ENCODE measurements at regions not wholly inside any gene's neighbourhood (a gene's known extent, or its start where the extent isn't known, plus 50 kb on each side); places are given as distances from the start of the nearest gene placed in this dataset.

GRCh38 chr18:26783170-26783569, 82.3 kb downstream of the AQP4 start:
- TF ChIP-seq ZNF565 (CRISPR knock-in tag; conservative IDR thresholded peaks at IDR 0.05; ENCODE audit: low read depth) = no peak
- TF ChIP-seq TOX (CRISPR knock-in tag; IDR thresholded peaks at IDR 0.05; ENCODE audit: borderline replicate concordance) = no peak
- TF ChIP-seq ESRRG (CRISPR knock-in tag; IDR thresholded peaks at IDR 0.05) = no peak
- no peak for TF ChIP-seq PATZ1 (CRISPR knock-in tag; IDR thresholded peaks at IDR 0.05; ENCODE audit: borderline replicate concordance)
- no peak for TF ChIP-seq ARNTL (CRISPR knock-in tag; IDR thresholded peaks at IDR 0.05; ENCODE audit: borderline replicate concordance, low read depth)
- no peak for TF ChIP-seq POU6F1 (CRISPR knock-in tag; IDR thresholded peaks at IDR 0.05; ENCODE audit: borderline replicate concordance, low read depth)
- TF ChIP-seq, protein P1, sequence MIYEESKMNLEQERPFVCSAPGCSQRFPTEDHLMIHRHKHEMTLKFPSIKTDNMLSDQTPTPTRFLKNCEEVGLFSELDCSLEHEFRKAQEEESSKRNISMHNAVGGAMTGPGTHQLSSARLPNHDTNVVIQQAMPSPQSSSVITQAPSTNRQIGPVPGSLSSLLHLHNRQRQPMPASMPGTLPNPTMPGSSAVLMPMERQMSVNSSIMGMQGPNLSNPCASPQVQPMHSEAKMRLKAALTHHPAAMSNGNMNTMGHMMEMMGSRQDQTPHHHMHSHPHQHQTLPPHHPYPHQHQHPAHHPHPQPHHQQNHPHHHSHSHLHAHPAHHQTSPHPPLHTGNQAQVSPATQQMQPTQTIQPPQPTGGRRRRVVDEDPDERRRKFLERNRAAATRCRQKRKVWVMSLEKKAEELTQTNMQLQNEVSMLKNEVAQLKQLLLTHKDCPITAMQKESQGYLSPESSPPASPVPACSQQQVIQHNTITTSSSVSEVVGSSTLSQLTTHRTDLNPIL (CRISPR knock-in tag; IDR thresholded peaks at IDR 0.05; ENCODE audit: low read depth) = no peak
- TF ChIP-seq, protein P2, sequence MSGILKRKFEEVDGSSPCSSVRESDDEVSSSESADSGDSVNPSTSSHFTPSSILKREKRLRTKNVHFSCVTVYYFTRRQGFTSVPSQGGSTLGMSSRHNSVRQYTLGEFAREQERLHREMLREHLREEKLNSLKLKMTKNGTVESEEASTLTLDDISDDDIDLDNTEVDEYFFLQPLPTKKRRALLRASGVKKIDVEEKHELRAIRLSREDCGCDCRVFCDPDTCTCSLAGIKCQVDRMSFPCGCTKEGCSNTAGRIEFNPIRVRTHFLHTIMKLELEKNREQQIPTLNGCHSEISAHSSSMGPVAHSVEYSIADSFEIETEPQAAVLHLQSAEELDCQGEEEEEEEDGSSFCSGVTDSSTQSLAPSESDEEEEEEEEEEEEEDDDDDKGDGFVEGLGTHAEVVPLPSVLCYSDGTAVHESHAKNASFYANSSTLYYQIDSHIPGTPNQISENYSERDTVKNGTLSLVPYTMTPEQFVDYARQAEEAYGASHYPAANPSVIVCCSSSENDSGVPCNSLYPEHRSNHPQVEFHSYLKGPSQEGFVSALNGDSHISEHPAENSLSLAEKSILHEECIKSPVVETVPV (CRISPR knock-in tag; IDR thresholded peaks at IDR 0.05) = no peak
- no peak for TF ChIP-seq ZFP30 (CRISPR knock-in tag; IDR thresholded peaks at IDR 0.05)
- TF ChIP-seq ZFP3 (CRISPR knock-in tag; IDR thresholded peaks at IDR 0.05) = no peak
- TF ChIP-seq CSDC2 (CRISPR knock-in tag; IDR thresholded peaks at IDR 0.05) = no peak
- TF ChIP-seq ZNF70 (CRISPR knock-in tag; IDR thresholded peaks at IDR 0.05) = no peak
